ENCODE measurements at regions not wholly inside any gene's neighbourhood (a gene's known extent, or its start where the extent isn't known, plus 50 kb on each side); places are given as distances from the start of the nearest gene placed in this dataset.
"Not testable (repeated sequence)": the region's sequence is repeated elsewhere in the genome, so short reads cannot be mapped to it uniquely, and the experiment has no call there.

- DNase-seq: no peak
These were observed 205.8 kb upstream of the RAI14 start for GRCh38 chr5:34450338-34450737.

DNA sequence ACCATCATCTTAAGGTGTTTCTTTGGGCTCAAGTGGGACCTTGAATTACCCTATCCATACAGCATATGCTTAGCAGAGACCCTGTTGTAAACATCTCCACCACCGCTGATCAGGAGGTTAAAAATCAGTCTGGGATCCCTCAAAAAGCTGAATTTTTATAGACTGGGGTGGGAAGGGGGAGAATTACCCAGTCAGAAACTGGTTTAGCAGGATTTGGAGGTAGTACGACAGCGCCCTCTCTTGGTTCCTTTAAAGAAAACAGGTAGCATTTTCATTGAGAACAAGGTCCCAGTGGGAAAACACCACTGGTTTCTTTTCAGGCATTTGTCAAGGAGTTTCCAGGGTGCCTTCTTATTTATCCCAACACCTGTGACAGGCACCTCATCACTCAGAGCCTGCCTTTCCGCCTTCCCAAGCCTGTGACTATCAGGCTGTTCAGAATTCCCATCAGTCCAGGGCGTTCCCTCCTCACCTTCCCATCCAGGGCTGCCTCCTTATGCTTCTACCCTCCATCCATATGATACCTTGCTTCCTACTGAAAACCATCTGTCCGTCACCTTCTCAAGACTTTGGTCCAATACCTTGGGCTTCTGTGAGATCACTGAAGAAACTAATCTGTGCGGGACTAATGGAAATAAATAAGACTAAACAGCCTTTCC, 203.8 kb upstream of the RAI14 start:
- DNase-seq: no peak

DNA sequence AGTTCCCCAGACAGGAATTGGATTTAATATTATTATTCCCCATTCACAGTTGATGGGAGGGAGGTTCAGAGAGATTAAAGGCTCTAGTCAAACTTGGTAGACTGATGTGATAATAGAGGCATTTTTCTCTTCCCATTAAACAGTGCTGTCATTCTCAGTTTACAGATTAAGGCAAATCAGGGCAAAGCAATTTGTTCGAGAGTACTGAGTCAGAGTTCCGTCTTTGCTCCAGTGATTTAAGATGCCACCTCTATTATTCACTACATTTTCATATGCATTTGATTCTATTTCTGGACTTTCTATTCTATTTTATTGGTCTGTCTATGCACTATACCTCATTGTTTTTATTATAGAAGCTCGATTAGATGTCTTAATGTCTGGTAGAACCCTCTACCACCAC, 201.0 kb upstream of the RAI14 start:
- DNase-seq: no peak

- no peak for DNase-seq
These were observed 196.2 kb upstream of the RAI14 start for GRCh38 chr5:34459908-34460307.

GRCh38 chr5:34460496-34460895, 195.6 kb upstream of the RAI14 start:
- no peak for DNase-seq

DNA sequence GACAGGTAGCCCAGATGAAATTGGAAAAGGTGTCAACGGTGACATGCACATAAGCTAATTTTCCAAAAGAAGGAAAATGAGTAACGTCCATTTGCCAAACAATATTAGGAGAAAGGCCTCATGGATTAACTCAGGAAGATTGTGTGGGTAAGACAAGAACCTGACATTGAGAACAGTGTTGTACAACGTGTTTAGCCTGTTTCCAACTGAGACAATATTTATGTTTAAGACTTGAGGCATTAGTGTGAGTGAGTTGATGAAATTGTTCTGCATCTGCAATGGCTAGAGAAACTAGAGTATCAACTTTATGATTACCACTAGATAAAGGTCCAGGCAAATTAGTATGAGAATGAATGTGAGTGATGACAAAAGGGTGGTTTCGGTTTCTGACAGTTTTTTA, 191.3 kb upstream of the RAI14 start:
- no peak for DNase-seq

- not testable (repeated sequence) for DNase-seq
These were observed 190.8 kb upstream of the RAI14 start for GRCh38 chr5:34465301-34465700.

DNA sequence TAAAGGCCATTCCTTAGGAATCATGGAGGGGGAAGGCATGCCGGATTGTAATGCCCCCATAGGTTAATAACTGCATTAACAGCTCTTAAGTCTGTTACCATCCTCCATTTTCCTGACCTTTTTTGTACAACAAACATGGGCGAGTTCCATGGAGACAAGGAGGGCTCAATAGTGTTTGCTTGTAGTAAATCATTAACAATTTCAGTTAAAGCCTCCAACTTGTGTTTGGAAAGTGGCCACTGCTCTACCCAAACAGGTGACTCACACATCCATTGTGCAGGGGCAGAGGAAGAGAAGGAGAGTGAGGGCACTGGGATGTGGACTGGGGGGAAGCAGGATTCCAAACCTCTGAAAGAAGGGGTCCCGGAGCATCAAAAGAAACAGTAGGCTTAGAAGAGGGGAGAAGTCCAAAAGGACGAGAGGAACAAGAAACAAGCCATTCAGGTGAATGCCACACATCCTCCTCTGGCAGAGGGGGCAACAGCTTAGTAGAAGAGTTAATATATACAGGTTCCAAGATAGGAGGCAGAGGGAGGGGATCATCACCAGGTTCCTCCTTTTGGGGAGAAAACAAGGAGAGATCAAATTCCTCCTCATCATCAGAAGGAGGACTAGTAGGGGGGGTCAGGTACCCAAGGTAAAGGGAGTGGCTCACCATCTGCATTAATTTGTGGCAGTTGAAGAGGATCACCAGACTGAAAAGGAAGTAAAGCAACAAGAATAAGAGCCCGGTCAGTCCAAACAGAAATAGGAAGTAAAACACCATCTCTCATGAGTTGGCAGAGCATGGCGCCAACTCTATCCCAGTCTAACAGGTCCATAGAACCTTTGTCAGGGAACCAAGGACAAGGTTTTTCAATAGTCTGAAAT, 189.4 kb upstream of the RAI14 start:
- DNase-seq: not testable (repeated sequence)

DNA sequence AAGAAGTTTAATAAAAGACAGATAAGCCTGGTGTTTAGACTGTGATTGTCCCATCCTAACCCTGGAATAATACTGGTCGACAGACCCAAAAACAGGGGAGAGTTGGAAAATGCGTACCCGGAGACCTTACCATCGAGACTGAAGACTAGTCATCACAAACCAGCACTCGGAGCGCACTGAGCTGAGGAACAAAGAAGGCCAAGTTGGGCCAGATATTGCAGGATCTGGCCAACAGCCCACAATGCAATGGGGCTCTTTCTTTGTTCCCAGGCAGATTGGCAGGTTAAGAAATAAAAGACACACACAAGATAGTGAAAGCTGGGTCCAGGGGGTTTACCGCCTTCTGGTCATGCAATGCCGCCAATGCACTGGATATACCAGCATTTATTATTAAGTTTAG, 188.7 kb upstream of the RAI14 start:
- no peak for DNase-seq

DNA sequence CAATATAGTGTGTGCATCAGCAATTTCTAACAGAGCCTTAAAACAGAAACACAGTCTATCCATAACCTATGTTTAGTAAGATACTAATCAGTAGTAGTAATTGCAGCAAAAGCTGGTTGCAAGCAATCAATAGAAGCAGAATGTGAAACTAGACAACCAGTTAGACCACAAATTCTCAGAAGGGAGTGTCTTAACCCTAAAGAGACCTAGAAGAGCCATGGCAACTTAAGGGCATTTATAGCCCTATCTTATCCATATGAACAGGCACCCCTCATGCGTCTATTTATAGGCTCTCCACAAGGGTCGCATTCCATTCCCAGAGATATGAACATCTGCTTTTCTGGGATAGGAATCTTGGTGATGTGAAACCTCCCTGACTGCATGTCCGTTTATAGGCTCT, 188.1 kb upstream of the RAI14 start:
- DNase-seq: not testable (repeated sequence)

GRCh38 chr5:34469971-34470370, 186.2 kb upstream of the RAI14 start:
- DNase-seq: no peak

- DNase-seq: peak; percentile 45
These were observed 181.5 kb upstream of the RAI14 start for GRCh38 chr5:34474573-34475021.

DNA sequence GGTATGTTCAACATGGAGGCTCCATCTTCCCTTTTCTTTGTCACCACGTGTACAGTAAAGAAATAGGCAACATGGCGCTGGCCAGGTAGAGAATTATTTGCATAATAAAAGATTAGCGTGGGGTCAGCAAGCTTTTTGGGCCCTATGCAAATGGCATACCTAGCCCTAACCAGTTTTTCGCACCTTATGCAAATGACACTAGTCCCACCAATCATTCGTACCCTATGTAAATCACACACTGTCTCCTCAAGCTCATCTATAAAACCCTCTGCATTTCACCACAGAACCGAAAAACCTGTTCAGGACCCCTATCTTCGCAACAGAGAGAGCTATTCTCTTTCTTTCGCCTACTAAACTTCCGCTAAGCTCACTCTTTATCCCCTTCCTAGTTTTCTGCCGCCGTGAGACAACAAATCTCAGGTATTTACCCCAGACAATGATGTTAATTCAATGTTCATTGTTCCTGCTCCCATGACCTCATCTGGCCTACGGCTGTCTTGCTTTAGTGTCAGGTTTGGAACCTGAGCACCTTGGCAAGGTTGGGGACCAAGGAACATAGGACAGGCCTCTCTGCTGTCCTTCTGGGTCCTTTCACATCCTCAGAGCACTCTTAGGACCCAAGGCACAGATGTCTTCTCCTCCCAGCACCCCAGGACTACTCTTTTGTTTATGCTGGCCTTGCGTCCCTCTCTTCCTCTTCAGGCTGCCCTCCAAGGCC, 180.7 kb upstream of the RAI14 start:
- no peak for DNase-seq

DNA sequence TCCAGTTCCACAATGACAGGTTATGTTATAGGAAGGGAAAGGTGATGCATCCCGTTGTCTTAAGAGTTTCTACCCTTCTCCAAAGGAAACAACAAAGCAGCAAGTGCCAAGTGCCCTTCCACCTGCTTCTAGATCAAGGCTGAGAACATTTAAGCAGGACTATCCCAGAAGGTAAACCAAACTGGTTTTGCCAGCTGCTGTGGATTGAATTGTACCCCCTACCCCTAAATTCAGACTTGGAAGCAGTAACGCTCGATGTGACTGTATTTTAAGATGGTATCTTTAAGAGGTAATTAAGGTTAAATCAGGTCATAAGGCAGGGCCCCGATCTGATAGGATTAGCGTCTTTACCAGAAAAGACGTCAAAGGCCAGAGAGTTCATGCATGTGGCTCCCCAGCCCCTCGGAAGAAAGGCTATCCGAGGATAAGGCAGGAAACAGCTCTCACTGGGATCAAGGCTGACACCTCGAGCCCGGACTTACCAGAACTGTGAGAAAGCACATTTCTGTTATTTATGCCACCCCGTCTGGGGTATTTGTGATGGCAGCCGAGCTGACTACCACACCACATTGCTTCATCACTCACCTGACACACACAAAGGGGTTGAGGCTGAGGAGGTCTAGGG, 179.1 kb upstream of the RAI14 start:
- DNase-seq: no peak

DNA sequence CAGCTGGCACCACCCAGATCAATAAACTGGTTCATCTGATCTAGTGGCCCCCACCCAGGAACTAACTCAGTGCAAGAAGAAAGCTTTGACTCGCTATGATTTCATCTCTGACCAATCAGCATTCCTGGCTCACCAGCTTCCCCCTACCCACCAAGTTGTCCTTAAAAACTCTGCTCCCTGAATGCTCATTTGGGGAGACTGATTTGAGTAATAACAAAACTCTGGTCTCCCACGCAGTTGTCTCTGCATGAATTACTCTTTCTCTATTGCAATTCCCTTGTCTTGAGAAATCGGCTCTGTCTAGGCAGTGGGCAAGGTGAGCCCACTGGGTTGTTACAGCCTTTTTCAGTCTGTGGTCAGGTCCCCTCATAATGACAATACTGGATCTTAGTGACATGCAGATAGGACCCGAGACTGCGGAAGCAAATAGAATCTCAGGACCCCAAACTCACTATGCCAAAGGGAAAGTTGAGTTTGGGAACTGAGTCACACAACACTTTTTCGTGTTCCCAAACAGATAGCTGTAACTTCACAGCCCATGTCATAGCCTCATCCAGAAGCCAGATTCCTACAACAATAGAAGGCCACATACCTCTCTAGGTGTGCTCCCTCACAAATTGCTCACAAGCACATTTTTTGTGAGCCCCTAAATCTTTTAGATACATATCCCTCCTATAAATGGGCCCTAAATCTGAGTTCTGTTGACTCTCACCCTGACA, 175.2 kb upstream of the RAI14 start:
- no peak for DNase-seq

DNA sequence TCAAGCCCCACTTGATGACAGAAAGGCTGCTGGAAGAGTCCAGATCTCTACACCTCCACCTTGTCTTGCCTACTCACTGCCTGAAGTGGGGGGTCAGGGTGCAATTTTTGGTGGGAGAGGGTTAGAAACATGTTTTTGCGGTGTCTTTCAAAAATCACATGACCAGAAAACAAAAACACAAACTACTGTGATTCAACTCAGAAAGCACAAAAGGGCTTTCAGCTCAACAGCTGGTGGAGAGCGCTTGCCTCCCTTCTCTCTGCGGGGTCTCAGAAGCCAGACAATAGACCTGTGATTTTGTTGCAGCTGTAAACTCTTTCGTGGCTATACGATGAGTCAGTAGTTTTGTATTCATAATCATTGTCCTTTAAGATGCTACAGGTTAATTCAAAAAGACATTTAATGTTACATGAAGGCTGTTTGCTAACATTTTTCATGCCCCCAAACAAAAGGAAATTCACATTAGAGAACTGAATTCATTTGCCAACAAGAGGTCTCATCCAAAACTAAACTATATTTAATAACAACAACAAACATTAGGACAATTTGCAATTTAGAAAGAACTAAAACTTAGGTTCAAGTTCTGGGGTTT, 172.6 kb upstream of the RAI14 start:
- DNase-seq: no peak

DNA sequence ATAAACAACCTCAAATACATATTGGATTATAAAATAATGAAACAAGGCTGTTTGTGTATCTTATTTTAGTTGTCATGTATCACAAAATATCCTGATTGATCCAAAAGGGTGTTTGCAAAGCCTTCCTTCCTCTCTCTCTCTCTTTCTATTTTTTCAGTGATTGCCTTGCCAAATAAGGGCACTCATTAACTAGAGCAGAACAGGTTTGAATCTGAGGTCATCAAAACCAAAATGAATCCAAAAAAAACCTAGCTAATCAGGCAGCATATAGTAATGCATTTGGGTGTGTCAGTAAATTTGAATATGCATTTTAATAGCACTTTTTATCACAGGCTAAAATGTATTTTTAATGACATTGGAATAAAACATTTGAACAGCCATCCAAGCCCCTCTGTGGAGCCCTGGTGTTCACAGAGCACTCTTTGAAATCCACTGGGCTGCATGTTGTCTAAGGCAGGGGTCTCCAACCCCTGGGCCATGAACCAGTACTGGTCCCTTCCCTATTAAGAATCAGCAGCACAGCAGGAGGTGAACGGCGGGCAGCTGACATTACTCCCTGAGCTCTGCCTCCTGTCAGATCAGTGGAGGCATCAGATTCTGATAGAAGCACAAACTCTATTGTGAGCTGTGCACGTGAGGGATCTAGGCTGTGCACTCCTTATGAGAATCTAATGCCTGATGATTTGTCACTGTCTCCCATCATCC, 171.8 kb upstream of the RAI14 start:
- no peak for DNase-seq

- no peak for DNase-seq
These were observed 170.4 kb upstream of the RAI14 start for GRCh38 chr5:34485768-34486030.

- DNase-seq: peak; percentile 82
These were observed 169.8 kb upstream of the RAI14 start for GRCh38 chr5:34486160-34486848.

- DNase-seq: no peak
These were observed 169.3 kb upstream of the RAI14 start for GRCh38 chr5:34486849-34487158.

- no peak for DNase-seq
These were observed 168.8 kb upstream of the RAI14 start for GRCh38 chr5:34487159-34487879.

All from 8988T (cell line).